AG10803 (cell line): ENCODE measurements at regions not wholly inside any gene's neighbourhood (a gene's known extent, or its start where the extent isn't known, plus 50 kb on each side); places are given as distances from the start of the nearest gene placed in this dataset.

ENCODE experiments used
- DNase-seq: peaks from one replicate; pipeline ENCODE4 v3.0.0; 2010; ENCODE audit warnings: low read depth
- H3K4me3 ChIP-seq: 2 replicates; pipeline ENCODE4 v1.5.1; 2011; ENCODE audit warnings: mild to moderate bottlenecking, low read length, control low read depth
- CTCF ChIP-seq: conservative IDR thresholded peaks from 2 replicates; pipeline ENCODE4 v1.5.1; 2011; ENCODE audit warnings: mild to moderate bottlenecking, low read length, control low read depth, inconsistent platforms

- no peak for TF ChIP-seq CTCF
- no peak for DNase-seq
- no peak overlapping the region for H3K4me3 ChIP-seq
These were observed 414.0 kb downstream of the ELAVL2 start for GRCh38 chr9:23412046-23412445.

- no peak for TF ChIP-seq CTCF
- no peak overlapping the region for H3K4me3 ChIP-seq
- no peak for DNase-seq
These were observed 413.6 kb downstream of the ELAVL2 start for GRCh38 chr9:23412458-23412857.

GRCh38 chr9:23413541-23413940 is 412.5 kb downstream of the ELAVL2 start:
- no peak overlapping the region for H3K4me3 ChIP-seq
- TF ChIP-seq CTCF: no peak
- no peak for DNase-seq

GRCh38 chr9:23423999-23424398 is 402.0 kb downstream of the ELAVL2 start:
- H3K4me3 ChIP-seq: no peak overlapping the region
- DNase-seq: no peak
- TF ChIP-seq CTCF: no peak

GRCh38 chr9:23426144-23426543 is 399.9 kb downstream of the ELAVL2 start:
- no peak for TF ChIP-seq CTCF
- H3K4me3 ChIP-seq: no peak overlapping the region
- DNase-seq: no peak

GRCh38 chr9:23431459-23431858 is 394.6 kb downstream of the ELAVL2 start:
- no peak overlapping the region for H3K4me3 ChIP-seq
- no peak for DNase-seq
- TF ChIP-seq CTCF: no peak

- no peak overlapping the region for H3K4me3 ChIP-seq
- DNase-seq: no peak
- no peak for TF ChIP-seq CTCF
These were observed 391.4 kb downstream of the ELAVL2 start for GRCh38 chr9:23434654-23435053.
